Bronchial epithelial cell (primary cell): ENCODE measurements at regions not wholly inside any gene's neighbourhood (a gene's known extent, or its start where the extent isn't known, plus 50 kb on each side); places are given as distances from the start of the nearest gene placed in this dataset.
A peak's percentile ranks its signal among the peaks of the same experiment; 100 is the strongest.

ENCODE experiments used
- DNase-seq: peaks from one replicate; pipeline ENCODE4 v3.0.0-alpha.2; 2010; ENCODE audit warnings: low read depth
- FAIRE-seq: peaks from 2 replicates; lab custom pipeline; 2011; peaks lifted over from hg19 to GRCh38; lab: Jason Lieb, UNC
- H3K27me3 ChIP-seq: 2 replicates; pipeline ENCODE4 v1.5.1; 2011; ENCODE audit warnings: low read length; ENCODE audit not compliant: control insufficient read depth, insufficient read depth
- H3K36me3 ChIP-seq: 2 replicates; pipeline ENCODE4 v1.5.1; 2011; ENCODE audit warnings: low read length; ENCODE audit not compliant: control insufficient read depth, insufficient read depth
- H3K4me3 ChIP-seq: 2 replicates; pipeline ENCODE4 v1.5.1; 2011; ENCODE audit warnings: mild to moderate bottlenecking, low read depth, low read length, control low read depth
- CTCF ChIP-seq: IDR thresholded peaks from 2 replicates; pipeline ENCODE4 v1.5.1; 2011; ENCODE audit warnings: mild to moderate bottlenecking, moderate library complexity, low read length, control low read depth, inconsistent platforms; ENCODE audit not compliant: insufficient read depth, severe bottlenecking

GRCh38 chr4:63302792-63303191 is 1106.5 kb downstream of the TECRL start:
- H3K27me3 ChIP-seq = no peaks in the 10 kb centered on the region
- no peak for TF ChIP-seq CTCF
- no peaks in the 10 kb centered on the region for H3K36me3 ChIP-seq
- no peak overlapping the region for H3K4me3 ChIP-seq
- FAIRE-seq = no peak
- DNase-seq = no peak

- Histone ChIP-seq H3K36me3 (no peaks in the 10 kb centered on the region), H3K4me3 (no peak overlapping the region), H3K27me3 (no peaks in the 10 kb centered on the region)
- TF ChIP-seq CTCF = no peak
- FAIRE-seq = no peak
- no peak for DNase-seq
Observed at GRCh38 chr4:63302078-63302477, 1107.2 kb downstream of the TECRL start.

- DNase-seq (peak; percentile 5), FAIRE-seq (no peak)
- Histone ChIP-seq H3K27me3 (no peaks in the 10 kb centered on the region), H3K36me3 (no peaks in the 10 kb centered on the region), H3K4me3 (no peak overlapping the region)
- no peak for TF ChIP-seq CTCF
Observed at GRCh38 chr4:63296773-63297172, 1112.5 kb downstream of the TECRL start.

GRCh38 chr4:63275491-63275890 is 1133.8 kb downstream of the TECRL start:
- H3K4me3 ChIP-seq = no peak overlapping the region
- no peaks in the 10 kb centered on the region for H3K36me3 ChIP-seq
- no peaks in the 10 kb centered on the region for H3K27me3 ChIP-seq
- TF ChIP-seq CTCF = no peak
- no peak for DNase-seq
- no peak for FAIRE-seq

GRCh38 chr4:63269156-63269555 is 1140.1 kb downstream of the TECRL start:
- H3K27me3 ChIP-seq = no peaks in the 10 kb centered on the region
- DNase-seq (no peak), FAIRE-seq (no peak)
- TF ChIP-seq CTCF = no peak
- no peaks in the 10 kb centered on the region for H3K36me3 ChIP-seq
- no peak overlapping the region for H3K4me3 ChIP-seq

- FAIRE-seq = no peak
- no peaks in the 10 kb centered on the region for H3K27me3 ChIP-seq
- TF ChIP-seq CTCF = no peak
- no peaks in the 10 kb centered on the region for H3K36me3 ChIP-seq
- H3K4me3 ChIP-seq = no peak overlapping the region
- DNase-seq = no peak
Observed at GRCh38 chr4:63233671-63234070, 1175.6 kb downstream of the TECRL start.
